Heart right ventricle (tissue), 16 donors: ENCODE measurements at regions not wholly inside any gene's neighbourhood (a gene's known extent, or its start where the extent isn't known, plus 50 kb on each side); places are given as distances from the start of the nearest gene placed in this dataset.

Experiments
- ATAC-seq, 8 donors: fragments of 200-7000 bp; cut with Tn5 transposase; one replicate each; pipeline ENCODE4 v1.9.1; 2020; ENCODE audit warnings: mild to moderate bottlenecking in 8 of 8, moderate library complexity in 8 of 8, moderate number of reproducible peaks in 1 of 8
- DNase-seq, 2 donors: peaks; one replicate each; pipeline ENCODE4 v3.0.0-alpha.2; 2020
- H3K27ac ChIP-seq, 10 donors: fragments of 200-600 bp; sonication (generic) in 2 of 10; one replicate each; pipeline versions ENCODE4 v1.5.0 to v1.8.0; 2020 to 2022; ENCODE audit warnings: mild to moderate bottlenecking in 3 of 10
- H3K27me3 ChIP-seq, 7 donors: fragments of 200-600 bp; one replicate each; pipeline ENCODE4 v1.8.0; 2021 to 2022; ENCODE audit warnings: mild to moderate bottlenecking in 2 of 7
- H3K36me3 ChIP-seq, 9 donors: fragments of 200-600 bp; sonication (generic) in 1 of 9; one replicate each; pipeline versions ENCODE4 v1.5.0 to v1.8.0; 2020 to 2022; ENCODE audit warnings: mild to moderate bottlenecking in 2 of 9
- H3K4me1 ChIP-seq, 9 donors: fragments of 200-600 bp; sonication (generic) in 1 of 9; one replicate each; pipeline versions ENCODE4 v1.5.0 to v1.8.0; 2020 to 2022; ENCODE audit warnings: mild to moderate bottlenecking in 4 of 9
- H3K4me3 ChIP-seq, 10 donors: fragments of 200-600 bp; sonication (generic) in 2 of 10; one replicate each; pipeline versions ENCODE4 v1.5.0 to v1.8.0; 2020 to 2022; ENCODE audit warnings: mild to moderate bottlenecking in 7 of 10, moderate library complexity in 2 of 10
- H3K9me3 ChIP-seq, 11 donors: fragments of 200-600 bp in 10 of 11; sonication (generic) in 2 of 11; one replicate each; pipeline versions ENCODE4 v1.5.0 to v1.8.0; 2013 to 2022; ENCODE audit warnings: mild to moderate bottlenecking in 2 of 11, control low read depth in 1 of 11, moderate library complexity in 1 of 11
- CTCF ChIP-seq, 9 donors: fragments of 200-600 bp; sonication (generic) in 2 of 9; IDR thresholded peaks; one replicate each; pipeline versions ENCODE4 v1.5.0 to v1.8.0; 2021 to 2022; ENCODE audit warnings: antibody characterized with exemption in 9 of 9, mild to moderate bottlenecking in 5 of 9, moderate library complexity in 1 of 9
- WGBS, 2 donors: extraction: QIAGEN DNeasy Blood & Tissue Kit; methylation state at CpG; one replicate each; pipeline ENCODE4 v1.1.7; 2013; ENCODE audit warnings: inconsistent platforms in 1 of 2; 5-methylcytosine and 5-hydroxymethylcytosine counted together
- intact Hi-C, 10 donors: fragments of 100-400 bp; cut with DNase I; formaldehyde crosslinking; loops; one replicate each; pipeline versions ENCODE4 v1.11.1 to v1.14.2; 2022
- donor health status: Arrhythmogenic right ventricular cardiomyopathy.
- donor health status: ischemic (EF 13 %, LVEDD 7.1; RV severe dilation, severe dysfunction).
- donor health status: healthy with polysubstance abuse.
- donor health status: DM: no; HTN: yes; CAD: no.
- donor health status: DM: no; HTN: no; CAD: no.
- donor health status: ischemic (EF 25% LVEDD 6.9; RV normal size, moderate dysfunction).
- donor health status: ischemic (EF 25% LVEDD 5.7; RV mildly dilated, moderate dysfunction).
- donor health status: healthy.
- donor health status: DM: yes; HTN: yes; CAD: no.
- donor health status: Ischemic cardiomyopathy.
- donor health status: ischemic (EF 35%, LVEDD 5.7; RV mildly dilated, moderate dysfunction).
- donor health status: nonischemic (EF 11% LVEDD 7.7; RV severe dilation, severe dysfunction).
- donor health status: DM: yes; HTN: yes; CAD: no.
- donor health status: PGD.
- donor health status: ischemic (EF 29% LVEDD 5.4; RV normal size, mild dysfunction).
- donor health status: nonischemic (EF 23%, LVEDD 6.1; RV moderate dilation, normal function).

GRCh38 chr1:104797982-104798381, 1048.3 kb downstream of the AMY1C start:
- H3K4me1 ChIP-seq, result no peaks in the 10 kb centered on the region
- no peak overlapping the region for H3K27ac ChIP-seq
- 71 to 85% methylated on average over 2 of the region's 2 CpGs for WGBS, 2 donors
- DNase-seq, result no peak
- peaks cover 0 to 28% (median 0%) of the 10 kb centered on the region in 11 donors for H3K9me3 ChIP-seq
- no peaks in the 10 kb centered on the region for H3K36me3 ChIP-seq
- TF ChIP-seq CTCF (IDR thresholded peaks at IDR 0.05), result no peak
- ATAC-seq, result no peak
- no peaks in the 10 kb centered on the region for H3K27me3 ChIP-seq
- intact Hi-C loops, result no loop called here
- no peak overlapping the region for H3K4me3 ChIP-seq

- no peak for DNase-seq
- 84 to 86% methylated on average over 3 of the region's 3 CpGs for WGBS, 2 donors
- H3K27ac ChIP-seq, result no peak overlapping the region
- H3K4me1 ChIP-seq, result no peaks in the 10 kb centered on the region
- no peak overlapping the region for H3K4me3 ChIP-seq
- intact Hi-C loops, result no loop called here
- peaks cover 0 to 22% (median 0%) of the 10 kb centered on the region in 11 donors for H3K9me3 ChIP-seq
- H3K27me3 ChIP-seq, result no peaks in the 10 kb centered on the region
- TF ChIP-seq CTCF (IDR thresholded peaks at IDR 0.05), result no peak
- no peak for ATAC-seq
- no peaks in the 10 kb centered on the region for H3K36me3 ChIP-seq
Measured at GRCh38 chr1:104801344-104801743, 1051.6 kb downstream of the AMY1C start.

GRCh38 chr1:104804147-104804546, 1054.4 kb downstream of the AMY1C start:
- Histone ChIP-seq H3K9me3 (no peaks in the 10 kb centered on the region), H3K27ac (no peak overlapping the region), H3K36me3 (no peaks in the 10 kb centered on the region), H3K4me3 (no peak overlapping the region), H3K4me1 (no peaks in the 10 kb centered on the region), H3K27me3 (no peaks in the 10 kb centered on the region)
- no peak for TF ChIP-seq CTCF (IDR thresholded peaks at IDR 0.05)
- DNase-seq (no peak), ATAC-seq (no peak)
- WGBS, 2 donors, result 86 to 89% methylated on average over 2 of the region's 2 CpGs
- intact Hi-C loops, result no loop called here

- ATAC-seq, result no peak
- 63 to 72% methylated on average over 2 of the region's 2 CpGs for WGBS, 2 donors
- intact Hi-C loops, result no loop called here
Measured at GRCh38 chr1:104807590-104807989, 1057.9 kb downstream of the AMY1C start.

More at GRCh38 chr1:104807590-104807989, 1057.9 kb downstream of the AMY1C start:
- no peak for DNase-seq
- no peaks in the 10 kb centered on the region for H3K36me3 ChIP-seq
- no peaks in the 10 kb centered on the region for H3K4me1 ChIP-seq
- no peak overlapping the region for H3K27ac ChIP-seq
- H3K27me3 ChIP-seq, result no peaks in the 10 kb centered on the region
- H3K9me3 ChIP-seq, result peaks cover 0 to 5% (median 0%) of the 10 kb centered on the region in 11 donors
- no peak overlapping the region for H3K4me3 ChIP-seq
- TF ChIP-seq CTCF (IDR thresholded peaks at IDR 0.05), result no peak
